HG03175 (cell line): ENCODE measurements at regions not wholly inside any gene's neighbourhood (a gene's known extent, or its start where the extent isn't known, plus 50 kb on each side); places are given as distances from the start of the nearest gene placed in this dataset.

Source experiments
- ATAC-seq: cut with Tn5 transposase; IDR thresholded peaks from one replicate; pipeline ENCODE4 v1.9.1; 2021; ENCODE audit warnings: mild to moderate bottlenecking, moderate library complexity; ENCODE audit not compliant: unreplicated experiment

DNA sequence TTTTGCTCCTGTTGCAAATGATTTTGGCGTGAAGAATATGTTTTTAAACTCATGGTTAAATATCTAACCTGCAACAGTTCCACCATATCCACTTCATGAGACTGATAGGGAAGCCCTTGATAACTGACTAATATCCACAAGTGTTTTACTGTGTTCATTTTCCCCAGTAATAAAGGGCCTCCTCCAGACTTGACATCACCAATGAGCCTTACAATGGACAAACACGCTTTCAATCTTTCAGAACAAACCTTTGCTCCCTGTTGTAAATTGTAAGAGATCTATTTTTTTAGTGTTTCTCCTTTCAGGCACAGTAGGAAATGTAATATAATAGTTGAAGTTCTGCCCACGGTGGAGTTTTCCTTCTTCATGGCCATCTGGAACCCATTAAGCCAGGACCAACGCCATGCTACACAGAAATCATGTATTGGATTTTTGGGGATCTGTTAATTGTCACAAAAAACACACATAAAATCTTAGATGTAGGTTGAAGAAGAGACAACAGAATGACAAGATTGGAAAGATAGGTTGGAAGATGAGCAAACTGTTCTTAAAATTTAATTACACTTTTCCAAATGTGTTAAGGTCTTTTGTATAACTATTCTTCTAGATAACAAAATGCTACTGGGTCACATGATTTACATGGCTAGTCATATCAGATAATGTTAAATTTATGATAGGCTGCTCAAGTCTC, 1030.1 kb downstream of the FSTL5 start:
- no peak for ATAC-seq

DNA sequence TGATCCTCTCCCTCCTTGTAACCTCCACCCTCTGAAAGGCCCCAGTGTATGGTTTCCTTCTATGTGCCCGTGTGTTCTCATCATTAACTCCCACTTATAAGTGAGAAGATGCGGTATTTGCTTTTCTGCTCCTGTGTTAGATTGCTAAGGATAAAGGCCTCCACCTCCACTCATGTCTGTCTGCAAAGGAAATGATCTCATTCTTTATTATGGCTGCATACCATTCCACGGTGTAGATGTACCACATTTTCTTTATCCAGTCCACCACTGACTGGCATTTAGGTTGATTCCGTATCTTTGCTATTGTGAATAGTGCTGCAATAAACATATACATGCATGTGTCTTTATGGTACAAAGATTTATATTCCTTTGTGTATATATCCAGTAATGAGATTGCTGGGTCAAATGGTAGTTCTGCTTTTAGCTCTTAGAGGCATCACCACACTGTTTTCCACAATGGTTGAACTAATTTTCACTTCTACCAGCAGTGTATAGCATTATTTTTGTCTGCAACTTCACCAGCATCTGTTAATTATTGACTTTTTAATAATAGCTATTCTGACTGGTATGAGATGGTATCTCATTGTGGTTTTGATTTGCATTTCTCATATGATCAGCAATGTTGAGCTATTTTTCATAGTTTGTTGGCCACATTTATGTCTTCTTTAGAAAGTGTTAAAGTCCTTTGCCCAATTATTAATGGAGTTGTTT, 1030.9 kb downstream of the FSTL5 start:
- ATAC-seq = peak; percentile 97

DNA sequence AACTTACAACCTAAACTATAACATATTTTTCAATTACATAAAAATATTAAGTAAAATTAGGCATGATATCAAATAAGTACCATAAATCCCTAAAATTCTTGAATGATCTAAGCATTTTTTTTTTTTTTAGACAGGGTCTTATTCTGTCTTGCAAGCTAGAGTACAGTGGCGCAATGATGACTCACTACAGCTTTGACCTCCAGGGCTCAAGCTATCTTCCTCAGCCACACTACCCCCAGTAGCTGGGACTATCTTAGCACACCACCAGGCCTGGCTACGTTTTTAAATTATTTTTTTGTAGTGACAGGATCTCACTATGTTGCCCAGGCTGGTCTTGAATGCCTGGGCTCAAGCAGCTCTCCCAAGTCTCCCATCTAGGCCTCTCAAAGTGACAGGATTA, 1042.3 kb downstream of the FSTL5 start:
- ATAC-seq = no peak

DNA sequence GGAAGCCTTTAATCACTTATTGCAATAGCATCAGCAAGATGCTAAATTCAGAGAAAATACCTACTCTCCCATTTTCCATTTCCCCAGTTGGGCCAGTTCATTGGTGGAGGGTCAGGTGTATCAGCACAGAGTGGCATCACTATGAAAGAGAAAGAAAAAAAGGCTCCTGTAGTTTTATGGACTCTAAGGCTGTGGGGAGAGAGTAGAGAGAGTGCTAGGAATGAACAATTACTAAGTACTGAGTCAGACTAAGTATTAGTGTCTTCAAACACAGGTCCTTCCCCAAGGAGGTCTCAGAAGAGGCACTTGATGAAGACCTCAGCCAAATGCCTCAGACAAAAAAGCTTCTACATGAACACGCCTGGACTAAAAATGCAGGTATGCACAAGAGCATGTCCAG, 1061.9 kb downstream of the FSTL5 start:
- ATAC-seq = no peak

DNA sequence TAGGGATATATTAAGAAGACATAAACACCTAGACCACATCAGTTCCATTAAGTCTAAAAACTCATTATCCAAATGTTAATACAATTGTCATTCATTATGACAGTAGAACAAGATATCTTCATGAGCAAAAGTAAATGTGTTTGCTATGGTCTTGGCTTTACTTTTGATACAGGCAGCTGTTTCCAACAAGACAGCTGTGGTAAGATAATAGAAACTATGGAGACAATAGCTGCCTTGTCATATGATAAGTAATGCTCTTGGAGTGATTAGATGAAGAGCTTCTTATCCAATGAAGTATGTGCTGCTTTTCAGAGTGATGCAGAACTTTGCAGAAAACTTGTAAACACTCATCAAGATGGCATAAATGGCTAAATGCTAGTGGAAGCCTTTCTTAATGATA, 1066.0 kb downstream of the FSTL5 start:
- no peak for ATAC-seq

DNA sequence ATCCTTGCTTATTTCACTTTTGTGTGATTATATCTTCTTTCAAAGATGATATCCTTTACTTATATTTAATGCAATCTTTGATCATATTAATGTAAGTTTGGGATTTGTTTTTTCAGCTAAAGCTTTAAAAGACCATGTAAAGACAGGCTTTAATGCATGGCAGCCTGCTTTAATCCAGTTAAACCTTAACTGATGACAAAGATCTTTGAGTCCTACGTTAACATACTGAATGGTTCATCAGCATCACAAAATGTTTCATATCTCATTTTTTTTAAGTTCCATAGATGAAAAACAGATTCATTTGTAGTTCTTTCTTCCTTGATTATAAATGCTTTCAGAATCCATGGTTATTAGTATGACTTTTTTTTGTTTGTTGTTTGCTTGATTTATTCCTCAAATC, 1102.8 kb downstream of the FSTL5 start:
- ATAC-seq = no peak
